NCI-H2081 treated with DMSO at 0.1 percent for 48 hours (cell line): ENCODE measurements at regions not wholly inside any gene's neighbourhood (a gene's known extent, or its start where the extent isn't known, plus 50 kb on each side); places are given as distances from the start of the nearest gene placed in this dataset.
"Not testable (repeated sequence)": the region's sequence is repeated elsewhere in the genome, so short reads cannot be mapped to it uniquely, and the experiment has no call there.

ENCODE experiments used
- DNase-seq: peaks from one replicate; lab custom pipeline; 2025; lab: John Stamatoyannopoulos, UW

GRCh38 chr6:67766057-67766456 lies 869.0 kb upstream of the ADGRB3 start:
- no peak for DNase-seq

- DNase-seq, result no peak
Measured at GRCh38 chr6:67759001-67759400, 876.1 kb upstream of the ADGRB3 start.

GRCh38 chr6:67757465-67758033 lies 877.5 kb upstream of the ADGRB3 start:
- DNase-seq, result no peak

- DNase-seq, result no peak
Measured at GRCh38 chr6:67748521-67748920, 886.6 kb upstream of the ADGRB3 start.

GRCh38 chr6:67736816-67737215 lies 898.3 kb upstream of the ADGRB3 start:
- no peak for DNase-seq

GRCh38 chr6:67736161-67736560 lies 898.9 kb upstream of the ADGRB3 start:
- no peak for DNase-seq

GRCh38 chr6:67735623-67736022 lies 899.5 kb upstream of the ADGRB3 start:
- no peak for DNase-seq

GRCh38 chr6:67722861-67723261 lies 912.2 kb upstream of the ADGRB3 start:
- DNase-seq, result no peak

GRCh38 chr6:67717281-67717680 lies 917.8 kb upstream of the ADGRB3 start:
- DNase-seq, result no peak

- no peak for DNase-seq
Measured at GRCh38 chr6:67706388-67706787, 928.7 kb upstream of the ADGRB3 start.

GRCh38 chr6:67698534-67698933 lies 936.5 kb upstream of the ADGRB3 start:
- DNase-seq, result no peak

- no peak for DNase-seq
Measured at GRCh38 chr6:67694127-67694526, 941.0 kb upstream of the ADGRB3 start.

- no peak for DNase-seq
Measured at GRCh38 chr6:67689329-67689728, 945.8 kb upstream of the ADGRB3 start.

- DNase-seq, result no peak
Measured at GRCh38 chr6:67687396-67687795, 947.7 kb upstream of the ADGRB3 start.

GRCh38 chr6:67686225-67686624 lies 948.9 kb upstream of the ADGRB3 start:
- DNase-seq, result not testable (repeated sequence)

GRCh38 chr6:67683960-67684359 lies 951.1 kb upstream of the ADGRB3 start:
- no peak for DNase-seq

- no peak for DNase-seq
Measured at GRCh38 chr6:67680297-67680932, 954.7 kb upstream of the ADGRB3 start.

GRCh38 chr6:67679566-67680296 lies 955.4 kb upstream of the ADGRB3 start:
- no peak for DNase-seq

- DNase-seq, result no peak
Measured at GRCh38 chr6:67676892-67677291, 958.2 kb upstream of the ADGRB3 start.

GRCh38 chr6:67667637-67668422 lies 967.3 kb upstream of the ADGRB3 start:
- DNase-seq, result no peak

- no peak for DNase-seq
Measured at GRCh38 chr6:67666177-67666964, 968.7 kb upstream of the ADGRB3 start.

- DNase-seq, result no peak
Measured at GRCh38 chr6:67664942-67665341, 970.1 kb upstream of the ADGRB3 start.
